ENCODE measurements at regions not wholly inside any gene's neighbourhood (a gene's known extent, or its start where the extent isn't known, plus 50 kb on each side); places are given as distances from the start of the nearest gene placed in this dataset.
"Not testable (repeated sequence)": the region's sequence is repeated elsewhere in the genome, so short reads cannot be mapped to it uniquely, and the experiment has no call there.

DNA sequence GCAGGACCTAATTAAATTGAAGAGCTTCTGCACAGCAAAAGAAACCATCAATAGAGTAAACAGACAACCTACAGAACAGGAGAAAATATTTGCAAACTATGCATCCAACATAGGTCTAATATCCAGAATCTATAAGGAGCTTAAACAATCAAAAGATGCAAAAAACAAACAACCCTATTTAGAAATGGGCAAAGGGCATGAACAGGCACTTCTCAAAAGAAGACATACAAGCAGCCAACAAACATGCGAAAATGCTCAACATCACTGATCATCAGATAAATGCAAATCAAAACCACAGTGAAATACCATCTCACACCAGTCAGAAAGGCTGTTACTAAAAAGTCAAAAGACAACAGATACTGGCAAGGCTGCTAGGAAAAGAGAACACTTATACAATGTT lies 189.2 kb downstream of the CYP26B1 start:
- not testable (repeated sequence) for DNase-seq (ENCODE audit: low spot score)

GRCh38 chr2:71952572-71953188 lies 195.0 kb downstream of the CYP26B1 start:
- DNase-seq (ENCODE audit: low spot score): no peak

GRCh38 chr2:71951718-71952404 lies 195.8 kb downstream of the CYP26B1 start:
- DNase-seq (ENCODE audit: low spot score): no peak

GRCh38 chr2:71951083-71951468 lies 196.6 kb downstream of the CYP26B1 start:
- no peak for DNase-seq (ENCODE audit: low spot score)

DNA sequence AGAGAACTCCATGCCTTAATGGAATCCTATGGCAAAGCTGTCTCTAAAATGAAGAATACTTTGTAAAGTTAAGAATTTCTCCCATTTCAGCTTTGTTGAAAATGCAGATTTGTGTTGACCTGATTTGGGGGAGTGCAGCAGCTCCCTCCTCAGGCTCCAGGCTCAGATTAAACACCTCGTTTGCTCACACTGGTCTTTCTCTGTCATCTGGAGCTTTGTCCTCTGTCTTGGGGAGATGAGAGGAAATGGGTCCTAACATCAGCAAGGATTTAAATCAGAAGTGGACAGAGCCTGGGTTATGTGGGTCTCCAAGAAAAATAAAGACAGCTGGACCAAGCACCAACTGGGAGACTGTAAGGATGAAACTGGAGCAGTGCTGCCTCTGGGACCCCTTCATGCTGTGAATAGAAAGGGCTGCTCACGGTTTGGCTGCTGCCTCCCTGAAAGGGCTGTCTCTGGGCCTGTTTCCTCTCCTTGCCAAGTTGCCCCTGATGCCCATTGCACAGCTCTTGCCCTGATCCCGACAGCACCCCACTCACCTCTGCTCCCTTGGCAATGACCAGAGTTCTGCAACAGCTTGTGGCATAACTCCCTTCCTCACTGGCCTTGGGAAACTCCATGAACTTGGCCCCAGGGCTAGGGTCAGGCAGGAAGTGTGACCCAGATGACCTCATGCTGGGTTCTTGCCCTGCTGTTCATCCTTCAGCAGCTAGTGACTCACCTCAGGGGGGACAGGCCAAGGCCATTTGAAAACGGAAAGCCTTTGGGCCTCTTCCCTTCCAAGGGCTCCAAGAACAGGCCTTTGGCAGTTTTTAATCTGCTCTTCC lies 197.2 kb downstream of the CYP26B1 start:
- DNase-seq (ENCODE audit: low spot score): no peak

- DNase-seq (ENCODE audit: low spot score): no peak
Observed at GRCh38 chr2:71949537-71949798, 198.2 kb downstream of the CYP26B1 start.

- DNase-seq (ENCODE audit: low spot score): no peak
Observed at GRCh38 chr2:71948781-71949536, 198.7 kb downstream of the CYP26B1 start.

DNA sequence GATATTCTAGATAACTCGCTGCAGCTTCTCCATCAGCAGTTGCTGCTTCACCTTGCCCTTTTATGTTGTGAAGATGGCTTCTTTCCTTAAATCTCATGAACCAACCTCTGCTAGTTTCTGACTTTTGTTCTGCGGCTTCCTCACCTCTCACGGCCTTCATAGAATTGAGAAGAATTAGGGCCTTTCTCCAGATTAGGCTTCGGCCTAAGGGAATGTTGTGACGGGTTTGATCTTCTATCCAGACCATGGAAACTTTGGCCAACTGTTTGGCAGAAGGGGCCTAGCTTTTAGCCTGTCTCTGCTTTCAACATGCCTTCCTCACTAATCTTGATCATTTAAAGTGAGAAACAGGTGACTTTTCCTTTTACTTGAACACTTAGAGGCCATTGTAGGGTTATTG lies 199.9 kb downstream of the CYP26B1 start:
- no peak for DNase-seq (ENCODE audit: low spot score)

DNA sequence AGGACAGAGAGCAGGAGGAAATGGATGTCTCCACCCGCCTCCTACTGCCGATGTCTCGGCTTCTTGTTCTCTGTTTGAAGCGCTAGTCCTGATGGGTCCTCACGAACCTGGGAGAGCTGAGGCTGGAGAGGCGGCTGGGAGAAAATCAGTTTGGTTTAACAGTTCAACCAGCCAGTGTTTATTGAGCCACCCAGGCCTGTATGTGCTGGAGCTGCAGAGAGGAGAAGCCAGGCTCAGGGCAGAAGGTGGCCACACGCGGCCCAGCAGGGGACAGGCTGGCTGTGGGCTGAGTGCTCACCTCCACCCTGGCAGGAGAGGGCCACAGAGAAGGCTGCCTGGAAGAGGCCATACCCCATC lies 202.1 kb downstream of the CYP26B1 start:
- DNase-seq (ENCODE audit: low spot score): no peak

DNA sequence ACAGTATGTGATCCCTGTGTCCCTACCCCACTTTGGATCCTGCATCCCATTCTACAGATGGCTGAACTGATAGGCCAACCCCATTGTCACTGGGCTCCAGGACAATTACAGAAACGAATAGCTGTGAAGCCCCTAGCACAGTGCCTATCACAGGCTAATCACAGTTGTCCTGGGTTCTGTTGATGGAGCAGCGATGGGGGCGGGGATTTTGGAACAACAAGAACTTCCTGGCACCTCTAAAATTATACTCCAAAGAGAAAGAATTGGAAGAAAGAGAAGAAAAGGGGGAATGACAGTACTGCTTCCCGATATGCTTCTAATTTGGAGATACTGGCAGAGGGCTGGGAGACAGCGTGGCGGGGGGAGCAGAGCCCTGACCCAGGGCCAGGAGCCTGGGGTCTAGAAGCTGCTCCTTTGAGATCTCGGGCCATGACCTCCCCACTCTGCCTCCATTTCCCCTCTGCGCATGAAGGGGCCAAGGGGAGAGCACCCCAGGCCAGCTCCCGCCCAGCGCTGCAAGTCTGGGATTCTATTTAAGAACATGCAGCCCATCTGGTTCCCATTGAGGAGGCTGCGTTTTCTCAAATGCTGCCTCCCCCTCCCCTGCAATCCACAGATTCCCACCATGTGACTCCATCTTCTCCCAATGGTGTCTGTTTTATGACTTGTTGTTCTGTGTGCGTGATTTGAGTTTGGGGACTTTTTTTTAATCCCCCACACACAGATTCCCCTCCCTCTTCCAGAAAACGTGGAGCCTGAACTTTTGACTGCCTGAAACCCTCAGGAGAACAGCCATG lies 202.7 kb downstream of the CYP26B1 start:
- DNase-seq (ENCODE audit: low spot score): no peak

- DNase-seq (ENCODE audit: low spot score): no peak
Observed at GRCh38 chr2:71944183-71944550, 203.5 kb downstream of the CYP26B1 start.

DNA sequence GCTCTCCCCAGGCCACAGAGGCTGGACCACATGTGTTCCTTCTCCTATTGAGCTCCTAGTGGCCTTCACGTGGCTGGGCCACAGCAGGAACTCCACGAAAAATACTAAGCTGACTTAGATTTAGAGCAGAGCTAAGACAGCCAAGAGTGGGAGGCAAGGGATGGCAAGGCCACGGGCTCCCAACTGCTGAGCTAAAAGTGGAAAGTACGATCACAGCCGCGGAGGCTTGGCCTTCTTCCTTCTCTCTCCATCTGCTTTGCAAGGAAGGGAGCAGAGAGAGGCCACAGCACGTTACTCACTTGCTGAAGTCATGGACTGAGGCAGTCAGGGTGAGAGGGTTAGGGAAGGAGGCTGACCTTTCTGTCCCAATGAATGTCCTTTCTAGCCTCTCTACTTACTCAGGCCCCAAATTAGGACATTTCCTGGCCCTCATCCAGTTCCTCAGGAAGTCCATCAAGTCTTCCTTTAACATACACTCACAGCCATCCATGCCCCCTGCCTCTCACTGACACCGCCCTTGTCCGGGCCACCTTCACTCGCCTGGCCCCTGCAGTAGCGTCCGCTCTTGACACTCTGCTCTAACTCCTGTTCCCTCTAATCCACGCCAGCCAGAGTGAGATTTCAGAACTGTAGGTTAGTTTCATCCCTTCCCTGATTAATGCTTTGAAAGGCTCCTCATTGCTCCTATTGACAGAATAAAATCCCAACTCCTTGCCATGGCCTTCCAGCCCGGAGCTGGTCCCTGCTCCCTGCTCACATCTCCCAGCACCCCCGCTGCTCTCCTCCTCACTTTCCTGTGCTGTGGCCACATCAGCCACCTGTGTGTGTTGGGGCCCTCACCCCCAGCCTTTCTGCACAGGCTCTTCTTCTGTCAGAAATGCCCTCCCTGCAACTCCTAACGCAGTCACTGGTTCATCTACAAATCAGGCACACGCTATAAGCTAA lies 204.2 kb downstream of the CYP26B1 start:
- no peak for DNase-seq (ENCODE audit: low spot score)

DNA sequence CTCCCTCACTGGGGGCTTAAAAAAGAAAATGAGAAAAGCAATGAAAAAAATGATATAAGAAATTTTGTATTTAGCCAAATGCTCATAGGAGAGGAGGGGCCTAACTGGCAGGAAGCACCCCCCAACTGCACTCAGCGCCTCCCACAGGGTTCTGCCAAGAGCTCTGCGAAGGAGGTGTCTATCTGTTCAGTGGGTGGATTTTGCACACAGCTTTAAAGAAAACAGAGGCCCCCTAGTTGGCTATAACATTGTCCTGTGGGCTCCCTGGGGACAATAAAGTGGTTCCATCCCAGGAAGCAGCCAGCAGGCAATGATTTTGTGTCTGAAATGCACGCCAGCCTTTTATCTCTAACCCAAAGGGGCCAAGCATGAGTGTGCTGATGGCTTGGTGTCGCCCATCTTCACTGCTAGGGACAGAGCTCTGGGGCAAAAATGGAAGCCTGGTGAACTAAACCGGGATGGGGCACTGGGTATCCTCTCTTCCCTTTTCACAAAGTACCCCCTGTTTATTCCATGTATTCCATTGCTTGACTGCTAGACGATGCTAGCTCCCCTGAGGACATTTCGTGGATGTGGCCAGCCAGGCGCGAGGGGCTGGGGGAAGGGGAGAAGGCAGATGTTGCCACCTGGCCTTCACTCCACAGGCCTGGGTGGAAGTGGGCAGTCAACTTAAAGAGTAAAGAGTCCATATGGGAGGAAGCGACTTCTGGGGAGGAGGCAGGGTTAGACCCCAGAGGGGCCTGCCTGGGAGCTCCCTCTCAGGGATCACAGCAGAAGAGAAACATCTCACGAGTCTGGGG lies 205.7 kb downstream of the CYP26B1 start:
- no peak for DNase-seq (ENCODE audit: low spot score)

DNA sequence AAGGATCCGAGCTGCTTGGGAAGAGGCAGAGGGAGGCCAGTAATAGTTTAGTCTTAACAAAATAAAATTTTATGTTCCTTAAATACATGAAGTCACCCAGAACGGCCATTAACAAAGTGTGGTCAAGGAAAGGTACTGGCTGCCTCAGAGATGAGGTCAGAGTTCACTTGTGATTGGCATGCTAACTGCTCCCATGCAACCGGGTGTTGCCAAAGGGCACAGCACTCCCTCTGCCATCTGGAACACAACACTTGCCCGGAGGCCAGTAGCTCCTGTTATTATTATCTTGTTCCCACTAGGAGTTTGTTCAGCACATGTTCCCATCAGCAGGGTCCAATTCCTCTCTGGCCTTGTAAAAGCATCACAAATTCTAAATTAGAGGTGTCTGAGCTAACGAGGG lies 207.0 kb downstream of the CYP26B1 start:
- DNase-seq (ENCODE audit: low spot score): no peak

- DNase-seq (ENCODE audit: low spot score): no peak
Observed at GRCh38 chr2:71939588-71940535, 207.8 kb downstream of the CYP26B1 start.

DNA sequence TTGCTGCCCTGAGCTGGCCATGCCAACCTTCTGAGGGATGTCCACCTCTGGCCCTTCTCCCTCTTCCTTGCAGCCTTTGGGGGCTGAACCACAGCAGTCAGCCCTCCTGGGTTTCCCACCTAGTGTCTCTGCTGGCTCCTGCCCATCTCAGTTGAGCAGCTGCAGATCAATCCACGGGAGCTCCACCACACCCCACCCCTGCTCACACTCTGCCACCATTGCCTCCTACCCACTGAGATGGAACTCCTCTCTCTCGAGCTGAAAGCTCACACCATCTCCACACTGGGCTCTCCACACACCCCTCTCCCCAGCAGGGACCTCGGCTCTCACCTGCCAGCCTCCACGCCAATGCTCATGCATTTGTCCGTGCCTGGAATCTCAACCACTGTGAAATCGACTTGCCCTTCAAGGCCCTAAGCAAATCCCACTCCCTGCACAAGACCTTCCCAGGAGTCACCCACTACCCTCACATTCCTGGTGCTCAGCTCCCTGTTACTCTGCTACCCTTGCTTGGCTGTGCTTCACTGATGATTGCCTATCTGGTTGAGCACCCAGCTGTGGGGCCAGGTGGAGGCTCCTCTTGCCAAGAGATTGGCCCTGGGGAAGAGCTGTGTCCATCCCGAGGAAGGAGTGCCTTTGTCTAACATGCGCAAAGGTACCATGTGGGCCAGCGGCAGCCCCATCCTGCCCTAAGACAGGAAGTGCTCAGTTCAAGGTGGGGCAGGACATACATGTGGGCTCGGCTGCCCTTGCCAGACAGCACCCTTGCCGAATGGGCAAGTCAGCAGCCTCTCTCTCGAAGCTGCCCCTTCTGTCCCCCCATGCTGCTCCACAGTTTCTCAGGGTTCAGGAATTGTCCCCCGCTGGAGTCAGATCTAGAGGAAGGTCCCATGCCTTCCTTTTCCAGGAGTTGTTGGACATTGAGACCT lies 208.7 kb downstream of the CYP26B1 start:
- DNase-seq (ENCODE audit: low spot score): no peak

DNA sequence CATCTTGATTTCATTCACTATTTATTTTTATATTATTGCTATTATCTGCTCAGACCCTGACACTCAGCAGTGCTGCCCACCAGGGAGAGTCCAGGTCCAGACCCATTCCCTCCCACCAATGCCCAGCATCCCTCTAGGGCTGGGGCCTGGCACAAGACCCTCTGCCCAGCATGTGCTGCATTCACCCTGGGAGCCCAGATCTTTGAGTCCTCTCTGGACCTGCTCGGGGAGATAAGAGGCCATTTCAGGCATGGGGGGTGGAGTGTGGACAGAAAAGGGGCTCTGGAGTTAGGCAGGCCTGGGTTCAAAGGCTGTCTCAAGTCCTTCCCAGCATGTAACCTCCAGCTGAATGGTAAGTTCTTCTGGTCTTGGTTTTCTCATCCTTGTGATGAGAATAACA lies 209.6 kb downstream of the CYP26B1 start:
- no peak for DNase-seq (ENCODE audit: low spot score)

DNA sequence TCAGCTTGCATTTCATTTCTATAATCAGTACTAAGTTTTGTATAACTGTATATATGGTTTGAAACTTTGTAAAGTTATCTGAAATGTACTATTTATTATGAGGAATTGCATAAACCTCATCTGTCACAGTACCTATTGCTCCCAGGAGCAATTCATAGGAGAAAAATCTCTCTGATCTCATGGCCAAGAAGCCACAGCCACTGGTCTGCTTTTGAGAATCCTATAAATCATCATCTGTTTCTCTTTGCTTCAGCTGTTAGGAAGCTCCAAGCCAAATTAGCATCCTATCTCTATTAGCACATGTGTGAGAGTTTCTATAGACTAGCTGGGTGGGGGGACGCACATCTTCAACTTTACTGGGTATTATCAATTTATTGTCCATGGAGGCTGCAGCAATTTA lies 210.3 kb downstream of the CYP26B1 start:
- no peak for DNase-seq (ENCODE audit: low spot score)

Measured in activated CD4-positive, alpha-beta T cell treated with anti-CD3 and anti-CD28 coated beads, Interleukin-2, Interleukin-4, amounts not matched to agents 100 ng/mL and 50 ng/mL, durations not matched to agents 16 hours and 8 hours (primary cell).